ENCODE measurements at regions not wholly inside any gene's neighbourhood (a gene's known extent, or its start where the extent isn't known, plus 50 kb on each side); places are given as distances from the start of the nearest gene placed in this dataset.

DNA sequence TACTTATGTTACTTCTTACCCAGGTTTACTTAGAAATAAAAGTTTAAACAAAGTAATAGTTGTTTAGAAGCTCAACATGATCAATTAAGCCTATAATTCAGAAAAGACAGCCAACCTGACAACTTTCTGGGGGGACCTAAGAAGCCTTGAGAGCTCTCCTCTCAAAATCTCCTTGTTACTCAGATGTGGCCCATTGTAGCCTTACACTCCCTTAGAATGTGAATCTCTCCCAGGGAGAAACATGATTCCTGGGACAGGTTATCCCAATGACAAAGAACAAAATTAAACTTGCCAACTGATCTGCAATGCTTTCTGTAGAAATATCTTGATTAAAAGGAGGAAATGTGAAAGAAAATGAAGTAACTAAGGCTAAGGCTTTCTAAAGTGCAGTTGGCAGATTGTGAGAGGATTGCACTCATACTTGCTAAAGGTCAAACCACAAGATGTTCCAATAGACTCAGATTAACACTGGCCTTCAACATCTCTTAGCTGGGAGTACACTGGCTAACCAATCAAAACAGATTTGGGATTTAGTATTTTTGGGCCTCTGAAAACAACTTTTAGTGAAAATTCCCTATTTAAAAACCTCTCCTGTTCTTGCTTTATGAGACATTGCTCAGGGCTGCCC, 72.3 kb upstream of the TMX1 start:
- Histone ChIP-seq H3K9ac (ENCODE audit: low read length) (no peak overlapping the region), H4K20me1 (ENCODE audit: control insufficient read depth, insufficient read depth, low read length, poor library complexity, severe bottlenecking) (no peaks in the 10 kb centered on the region), H3K36me3 (replicated peaks in 1 of 2; ENCODE audit: control extremely low read depth in 1 of 2, control insufficient read depth in 1 of 2, extremely low read depth in 1 of 2, insufficient read depth in 2 of 2, low read length in 1 of 2) (no peaks in the 10 kb centered on the region), H3K27me3 (replicated peaks in 1 of 4; ENCODE audit: control extremely low read depth in 1 of 4, control insufficient read depth in 3 of 4, insufficient read depth in 4 of 4, low read length in 3 of 4) (no peaks in the 10 kb centered on the region), H3K4me3 (ENCODE audit: control extremely low read depth in 1 of 5, extremely low read depth in 1 of 5, insufficient read depth in 1 of 5, low read depth in 2 of 5, low read length in 4 of 5) (no peak overlapping the region), H3K4me2 (replicated peaks; ENCODE audit: low read depth, low read length, poor library complexity, severe bottlenecking) (no peak overlapping the region), H3K4me1 (ENCODE audit: control insufficient read depth in 2 of 2, insufficient read depth in 2 of 2, low read length in 2 of 2) (no peaks in the 10 kb centered on the region), H3K27ac (ENCODE audit: low read length in 2 of 2) (no peak overlapping the region), H3K79me2 (ENCODE audit: control insufficient read depth, insufficient read depth, low read length) (no peaks in the 10 kb centered on the region), H2AFZ (ENCODE audit: insufficient read depth, low read depth, low read length, poor library complexity, severe bottlenecking) (no peak overlapping the region), H3K9me3 (ENCODE audit: control extremely low read depth in 1 of 3, control insufficient read depth in 2 of 3, insufficient read depth in 1 of 3, low read length in 2 of 3) (no peaks in the 10 kb centered on the region)
- TF ChIP-seq, protein P1, sequence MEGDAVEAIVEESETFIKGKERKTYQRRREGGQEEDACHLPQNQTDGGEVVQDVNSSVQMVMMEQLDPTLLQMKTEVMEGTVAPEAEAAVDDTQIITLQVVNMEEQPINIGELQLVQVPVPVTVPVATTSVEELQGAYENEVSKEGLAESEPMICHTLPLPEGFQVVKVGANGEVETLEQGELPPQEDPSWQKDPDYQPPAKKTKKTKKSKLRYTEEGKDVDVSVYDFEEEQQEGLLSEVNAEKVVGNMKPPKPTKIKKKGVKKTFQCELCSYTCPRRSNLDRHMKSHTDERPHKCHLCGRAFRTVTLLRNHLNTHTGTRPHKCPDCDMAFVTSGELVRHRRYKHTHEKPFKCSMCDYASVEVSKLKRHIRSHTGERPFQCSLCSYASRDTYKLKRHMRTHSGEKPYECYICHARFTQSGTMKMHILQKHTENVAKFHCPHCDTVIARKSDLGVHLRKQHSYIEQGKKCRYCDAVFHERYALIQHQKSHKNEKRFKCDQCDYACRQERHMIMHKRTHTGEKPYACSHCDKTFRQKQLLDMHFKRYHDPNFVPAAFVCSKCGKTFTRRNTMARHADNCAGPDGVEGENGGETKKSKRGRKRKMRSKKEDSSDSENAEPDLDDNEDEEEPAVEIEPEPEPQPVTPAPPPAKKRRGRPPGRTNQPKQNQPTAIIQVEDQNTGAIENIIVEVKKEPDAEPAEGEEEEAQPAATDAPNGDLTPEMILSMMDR (IDR thresholded peaks at IDR 0.05): no peak
- TF ChIP-seq EZH2 (IDR thresholded peaks at IDR 0.05; ENCODE audit: borderline replicate concordance, insufficient read depth, low read depth, low read length, poor library complexity, severe bottlenecking): no peak
- ChIA-PET CTCF (interaction anchor here (0.6 kb wide), 1 partner anchor 50 kb away, joined by 3 read pairs; no protein-coding TSS in a partner anchor), POLR2A (no interaction called here)
- no peak overlapping the region for H3K27ac Mint-ChIP-seq
- intact Hi-C loops (cut with micrococcal nuclease): no loop called here
- H3K27me3 Mint-ChIP-seq: no peaks in the 10 kb centered on the region
- ATAC-seq (ENCODE audit: low read depth): no peak
- no peak for DNase-seq
- H3K4me1 Mint-ChIP-seq: no peaks in the 10 kb centered on the region
- no peaks in the 10 kb centered on the region for H3K9me3 Mint-ChIP-seq (ENCODE audit: insufficient read depth)
- H3K4me3 Mint-ChIP-seq: no peak overlapping the region

GRCh38 chr14:51168215-51168613, 71.8 kb upstream of the TMX1 start:
- Histone ChIP-seq H3K4me2 (replicated peaks; ENCODE audit: low read depth, low read length, poor library complexity, severe bottlenecking) (no peak overlapping the region), H3K27me3 (replicated peaks in 1 of 4; ENCODE audit: control extremely low read depth in 1 of 4, control insufficient read depth in 3 of 4, insufficient read depth in 4 of 4, low read length in 3 of 4) (no peaks in the 10 kb centered on the region), H4K20me1 (ENCODE audit: control insufficient read depth, insufficient read depth, low read length, poor library complexity, severe bottlenecking) (no peaks in the 10 kb centered on the region), H3K27ac (ENCODE audit: low read length in 2 of 2) (no peak overlapping the region), H3K36me3 (replicated peaks in 1 of 2; ENCODE audit: control extremely low read depth in 1 of 2, control insufficient read depth in 1 of 2, extremely low read depth in 1 of 2, insufficient read depth in 2 of 2, low read length in 1 of 2) (no peaks in the 10 kb centered on the region), H2AFZ (ENCODE audit: insufficient read depth, low read depth, low read length, poor library complexity, severe bottlenecking) (no peak overlapping the region), H3K9ac (ENCODE audit: low read length) (no peak overlapping the region), H3K4me1 (ENCODE audit: control insufficient read depth in 2 of 2, insufficient read depth in 2 of 2, low read length in 2 of 2) (no peaks in the 10 kb centered on the region), H3K79me2 (ENCODE audit: control insufficient read depth, insufficient read depth, low read length) (no peaks in the 10 kb centered on the region), H3K4me3 (ENCODE audit: control extremely low read depth in 1 of 5, extremely low read depth in 1 of 5, insufficient read depth in 1 of 5, low read depth in 2 of 5, low read length in 4 of 5) (no peak overlapping the region), H3K9me3 (ENCODE audit: control extremely low read depth in 1 of 3, control insufficient read depth in 2 of 3, insufficient read depth in 1 of 3, low read length in 2 of 3) (no peaks in the 10 kb centered on the region)
- no peak for ATAC-seq (ENCODE audit: low read depth)
- Mint-ChIP-seq H3K27ac (no peak overlapping the region), H3K27me3 (no peaks in the 10 kb centered on the region), H3K9me3 (ENCODE audit: insufficient read depth) (no peaks in the 10 kb centered on the region), H3K4me1 (no peaks in the 10 kb centered on the region), H3K4me3 (no peak overlapping the region)
- no peak for DNase-seq
- TF ChIP-seq, protein P1 (IDR thresholded peaks at IDR 0.05): no peak
- no peak for TF ChIP-seq EZH2 (IDR thresholded peaks at IDR 0.05; ENCODE audit: borderline replicate concordance, insufficient read depth, low read depth, low read length, poor library complexity, severe bottlenecking)
- ChIA-PET CTCF (interaction anchor here (0.6 kb wide), 1 partner anchor 50 kb away, joined by 3 read pairs; no protein-coding TSS in a partner anchor), POLR2A (no interaction called here)
- WGBS (ENCODE audit: insufficient coverage): no CpG with 5 or more reads among the region's 2 CpGs
- intact Hi-C loops (cut with micrococcal nuclease): no loop called here
